Tibial nerve (tissue), 3 donors: ENCODE measurements at regions not wholly inside any gene's neighbourhood (a gene's known extent, or its start where the extent isn't known, plus 50 kb on each side); places are given as distances from the start of the nearest gene placed in this dataset.

Experiments used
- CTCF ChIP-seq, 5 experiments: fragments of 200-600 bp in 3 of 5; fragments of 450-650 bp in 2 of 5; sonication (generic) in 3 of 5; IDR thresholded peaks; one replicate each; pipeline ENCODE4 v1.5.1; 2016 to 2019; ENCODE audit warnings: antibody characterized with exemption in 5 of 5, mild to moderate bottlenecking in 3 of 5, moderate library complexity in 2 of 5
- POLR2A ChIP-seq, 2 donors: fragments of 450-650 bp; IDR thresholded peaks; one replicate each; pipeline ENCODE4 v1.6.1; 2017; ENCODE audit warnings: antibody characterized with exemption in 2 of 2, mild to moderate bottlenecking in 2 of 2, moderate library complexity in 2 of 2

- TF ChIP-seq CTCF (IDR thresholded peaks at IDR 0.05) = no peak
- no peak for TF ChIP-seq POLR2A (IDR thresholded peaks at IDR 0.05)
Observed at GRCh38 chr15:95302206-95302605, 1028.3 kb upstream of the NR2F2 start.
